Psoas muscle (tissue), 7 donors: ENCODE measurements at regions not wholly inside any gene's neighbourhood (a gene's known extent, or its start where the extent isn't known, plus 50 kb on each side); places are given as distances from the start of the nearest gene placed in this dataset.

Source experiments
- ATAC-seq, 4 donors: fragments of 200-7000 bp; cut with Tn5 transposase; one replicate each; pipeline ENCODE4 v1.9.1; 2020; ENCODE audit warnings: moderate library complexity in 3 of 4, mild to moderate bottlenecking in 2 of 4
- DNase-seq, 2 donors: peaks; one replicate each; pipeline ENCODE4 v3.0.0-alpha.2; 2020
- H3K27ac ChIP-seq: fragments of 200-600 bp; one replicate; pipeline ENCODE4 v1.8.0; 2022
- H3K27me3 ChIP-seq, 3 donors: fragments of 200-600 bp in 1 of 3; one replicate each; pipeline versions ENCODE4 v1.6.1 to v1.8.0; 2013 to 2022; ENCODE audit warnings: low read length in 2 of 3, mild to moderate bottlenecking in 2 of 3, moderate library complexity in 1 of 3; ENCODE audit not compliant: insufficient read depth in 3 of 3
- H3K36me3 ChIP-seq, 2 donors: fragments of 200-600 bp in 1 of 2; one replicate each; pipeline versions ENCODE4 v1.6.1 to v1.8.0; 2013 to 2022; ENCODE audit warnings: low read depth in 1 of 2, mild to moderate bottlenecking in 1 of 2, moderate library complexity in 1 of 2; ENCODE audit not compliant: insufficient read depth in 1 of 2
- H3K4me1 ChIP-seq: fragments of 200-600 bp; one replicate; pipeline ENCODE4 v1.8.0; 2022
- H3K4me3 ChIP-seq: fragments of 200-600 bp; one replicate; pipeline ENCODE4 v1.8.0; 2022; ENCODE audit warnings: mild to moderate bottlenecking
- H3K9me3 ChIP-seq: fragments of 200-600 bp; one replicate; pipeline ENCODE4 v1.8.0; 2022
- CTCF ChIP-seq: fragments of 200-600 bp; IDR thresholded peaks from one replicate; pipeline ENCODE4 v1.8.0; 2022; ENCODE audit warnings: antibody characterized with exemption
- WGBS, 3 donors: extraction: QIAGEN DNeasy Blood & Tissue Kit; methylation state at CpG; one replicate each; pipeline versions ENCODE4 v1.1.6 to v1.1.7; 2013; 5-methylcytosine and 5-hydroxymethylcytosine counted together
- intact Hi-C, 2 donors: fragments of 100-400 bp; cut with DNase I; formaldehyde crosslinking; loops; one replicate each; pipeline versions ENCODE4 v1.11.0 to v1.14.2; 2022
- donor health status: healthy with polysubstance abuse.
- donor health status: DM: no; HTN: no; CAD: no; lungs with moderate emphysema.
- donor health status: Bipolar disorder and iron deficiency.
- donor health status: healthy.
- donor health status: DM: yes; HTN: yes; CAD: no.
- donor health status: DM: no; HTN: no; CAD: no.
- donor health status: DM: yes; HTN: yes; CAD: no.

- Histone ChIP-seq H3K4me3 (no peak overlapping the region), H3K4me1 (no peaks in the 10 kb centered on the region), H3K27me3 (no peaks in the 10 kb centered on the region), H3K36me3 (no peaks in the 10 kb centered on the region), H3K27ac (no peak overlapping the region), H3K9me3 (no peaks in the 10 kb centered on the region)
- TF ChIP-seq CTCF: no peak
- DNase-seq (no peak), ATAC-seq (no peak)
- intact Hi-C loops: no loop called here
- WGBS, 3 donors: 52 to 69% (median 68%) methylated on average over 1 of the region's 1 CpG
Observed at GRCh38 chr3:115498421-115498820, 124.9 kb upstream of the GAP43 start.

- intact Hi-C loops: no loop called here
- 40 to 73% (median 45%) methylated on average over 1 of the region's 1 CpG for WGBS, 3 donors
- Histone ChIP-seq H3K27me3 (no peaks in the 10 kb centered on the region), H3K4me3 (no peak overlapping the region), H3K9me3 (no peaks in the 10 kb centered on the region), H3K27ac (no peak overlapping the region), H3K36me3 (no peaks in the 10 kb centered on the region), H3K4me1 (no peaks in the 10 kb centered on the region)
- ATAC-seq: no peak
- TF ChIP-seq CTCF: no peak
- no peak for DNase-seq
Observed at GRCh38 chr3:115498898-115499297, 124.4 kb upstream of the GAP43 start.

GRCh38 chr3:115499666-115500065, 123.6 kb upstream of the GAP43 start:
- DNase-seq (no peak), ATAC-seq (no peak)
- H3K27ac ChIP-seq: no peak overlapping the region
- TF ChIP-seq CTCF: no peak
- H3K4me1 ChIP-seq: no peaks in the 10 kb centered on the region
- H3K27me3 ChIP-seq: no peaks in the 10 kb centered on the region
- no peaks in the 10 kb centered on the region for H3K36me3 ChIP-seq
- intact Hi-C loops: no loop called here
- 93 to 97% (median 96%) methylated on average over 3 of the region's 3 CpGs for WGBS, 3 donors
- H3K4me3 ChIP-seq: no peak overlapping the region
- no peaks in the 10 kb centered on the region for H3K9me3 ChIP-seq

GRCh38 chr3:115500795-115501194, 122.5 kb upstream of the GAP43 start:
- H3K4me3 ChIP-seq: no peak overlapping the region
- no peaks in the 10 kb centered on the region for H3K27me3 ChIP-seq
- intact Hi-C loops: no loop called here
- no peak overlapping the region for H3K27ac ChIP-seq
- H3K36me3 ChIP-seq: no peaks in the 10 kb centered on the region
- no peaks in the 10 kb centered on the region for H3K9me3 ChIP-seq
- H3K4me1 ChIP-seq: no peaks in the 10 kb centered on the region
- 47 to 60% (median 56%) methylated on average over 2 of the region's 2 CpGs for WGBS, 3 donors
- no peak for TF ChIP-seq CTCF
- ATAC-seq (no peak), DNase-seq (no peak)

GRCh38 chr3:115502128-115502527, 121.2 kb upstream of the GAP43 start:
- TF ChIP-seq CTCF: no peak
- H3K4me1 ChIP-seq: no peaks in the 10 kb centered on the region
- ATAC-seq (no peak), DNase-seq (no peak)
- no peaks in the 10 kb centered on the region for H3K36me3 ChIP-seq
- 85 to 86% (median 85%) methylated on average over 4 of the region's 4 CpGs for WGBS, 3 donors
- H3K4me3 ChIP-seq: no peak overlapping the region
- H3K9me3 ChIP-seq: no peaks in the 10 kb centered on the region
- no peaks in the 10 kb centered on the region for H3K27me3 ChIP-seq
- H3K27ac ChIP-seq: no peak overlapping the region
- intact Hi-C loops: no loop called here
